GM23338 (cell line): ENCODE measurements at regions not wholly inside any gene's neighbourhood (a gene's known extent, or its start where the extent isn't known, plus 50 kb on each side); places are given as distances from the start of the nearest gene placed in this dataset.

Experiments used
- CREB1 ChIP-seq: fragments of 250-450 bp; sonication (Bioruptor Pico); IDR thresholded peaks from 2 replicates; pipeline ENCODE4 v1.5.0; 2020; ENCODE audit warnings: low read depth, mild to moderate bottlenecking, moderate library complexity
- CTCF ChIP-seq, 2 experiments: fragments of 200-600 bp in 1 of 2; sonication (generic) in 1 of 2; conservative IDR thresholded peaks; 2 replicates each; pipeline versions ENCODE4 v1.5.1 to v1.6.1; 2016 to 2017; ENCODE audit warnings: antibody characterized with exemption in 2 of 2, low read depth in 2 of 2, mild to moderate bottlenecking in 2 of 2, moderate library complexity in 1 of 2
- ETS1 ChIP-seq: IDR thresholded peaks from 2 replicates; pipeline ENCODE4 v1.6.1; 2016; ENCODE audit warnings: antibody characterized with exemption
- EZH2 ChIP-seq: fragments of 200-600 bp; sonication (generic); IDR thresholded peaks from one replicate; pipeline ENCODE4 v1.8.0; 2017; ENCODE audit warnings: antibody characterized with exemption, mild to moderate bottlenecking, low read depth; ENCODE audit not compliant: unreplicated experiment
- EZH2phosphoT487 ChIP-seq: fragments of 200-600 bp; sonication (generic); IDR thresholded peaks from one replicate; pipeline ENCODE4 v1.8.1; 2018; ENCODE audit warnings: antibody characterized with exemption; ENCODE audit not compliant: unreplicated experiment
- JUNB ChIP-seq: IDR thresholded peaks from one replicate; pipeline ENCODE4 v1.6.1; 2016; ENCODE audit warnings: antibody characterized with exemption; ENCODE audit not compliant: unreplicated experiment
- POLR2AphosphoS5 ChIP-seq: IDR thresholded peaks from 2 replicates; pipeline ENCODE4 v1.6.1; 2016; ENCODE audit warnings: antibody characterized with exemption, low read depth
- REST ChIP-seq: IDR thresholded peaks from one replicate; pipeline ENCODE4 v1.6.1; 2018; ENCODE audit warnings: antibody characterized with exemption; ENCODE audit not compliant: unreplicated experiment
- STAT1 ChIP-seq: IDR thresholded peaks from one replicate; pipeline ENCODE4 v1.6.1; 2016; ENCODE audit warnings: antibody characterized with exemption; ENCODE audit not compliant: unreplicated experiment

GRCh38 chr5:6305853-6306252 lies 72.5 kb downstream of the MED10 start:
- TF ChIP-seq CTCF (conservative IDR thresholded peaks at IDR 0.05; ENCODE audit: low read depth in 2 of 2) (no peak), POLR2AphosphoS5 (no peak), CREB1 (CRISPR knock-in tag) (no peak), REST (no peak), EZH2phosphoT487 (no peak), EZH2 (no peak), STAT1 (no peak), ETS1 (no peak), JUNB (no peak)
